HT-29 (cell line): ENCODE measurements at regions not wholly inside any gene's neighbourhood (a gene's known extent, or its start where the extent isn't known, plus 50 kb on each side); places are given as distances from the start of the nearest gene placed in this dataset.
"Not testable (repeated sequence)": the region's sequence is repeated elsewhere in the genome, so short reads cannot be mapped to it uniquely, and the experiment has no call there.

Source experiments
- DNase-seq: peaks from one replicate; pipeline ENCODE4 v3.0.0-alpha.2; 2015; ENCODE audit warnings: low spot score

GRCh38 chr18:64416990-64417389 is 268.1 kb upstream of the LINC00305 start:
- DNase-seq: no peak

- no peak for DNase-seq
Observed at GRCh38 chr18:64415218-64415617, 266.3 kb upstream of the LINC00305 start.

GRCh38 chr18:64410685-64411084 is 261.8 kb upstream of the LINC00305 start:
- DNase-seq: no peak

GRCh38 chr18:64409511-64409910 is 260.6 kb upstream of the LINC00305 start:
- DNase-seq: peak; percentile 14

- no peak for DNase-seq
Observed at GRCh38 chr18:64407606-64408005, 258.7 kb upstream of the LINC00305 start.

GRCh38 chr18:64405161-64405560 is 256.3 kb upstream of the LINC00305 start:
- DNase-seq: no peak

- no peak for DNase-seq
Observed at GRCh38 chr18:64403784-64404503, 255.1 kb upstream of the LINC00305 start.

- no peak for DNase-seq
Observed at GRCh38 chr18:64402636-64403035, 253.7 kb upstream of the LINC00305 start.

- no peak for DNase-seq
Observed at GRCh38 chr18:64401268-64402060, 252.6 kb upstream of the LINC00305 start.

- no peak for DNase-seq
Observed at GRCh38 chr18:64399566-64399965, 250.7 kb upstream of the LINC00305 start.

GRCh38 chr18:64398320-64398719 is 249.4 kb upstream of the LINC00305 start:
- no peak for DNase-seq

GRCh38 chr18:64392202-64392601 is 243.3 kb upstream of the LINC00305 start:
- DNase-seq: no peak

- no peak for DNase-seq
Observed at GRCh38 chr18:64384101-64384500, 235.2 kb upstream of the LINC00305 start.

- no peak for DNase-seq
Observed at GRCh38 chr18:64380117-64380516, 231.2 kb upstream of the LINC00305 start.

GRCh38 chr18:64379662-64380061 is 230.8 kb upstream of the LINC00305 start:
- no peak for DNase-seq

- no peak for DNase-seq
Observed at GRCh38 chr18:64377446-64377845, 228.6 kb upstream of the LINC00305 start.

GRCh38 chr18:64372850-64373249 is 224.0 kb upstream of the LINC00305 start:
- DNase-seq: no peak

- not testable (repeated sequence) for DNase-seq
Observed at GRCh38 chr18:64369830-64370440, 221.0 kb upstream of the LINC00305 start.

GRCh38 chr18:64365106-64365505 is 216.2 kb upstream of the LINC00305 start:
- DNase-seq: no peak

GRCh38 chr18:64337673-64338072 is 188.8 kb upstream of the LINC00305 start:
- no peak for DNase-seq

- DNase-seq: no peak
Observed at GRCh38 chr18:64337018-64337417, 188.1 kb upstream of the LINC00305 start.

GRCh38 chr18:64334748-64335147 is 185.9 kb upstream of the LINC00305 start:
- DNase-seq: no peak

GRCh38 chr18:64333584-64333983 is 184.7 kb upstream of the LINC00305 start:
- DNase-seq: no peak
